Brain microvascular endothelial cell (primary cell): ENCODE measurements at regions not wholly inside any gene's neighbourhood (a gene's known extent, or its start where the extent isn't known, plus 50 kb on each side); places are given as distances from the start of the nearest gene placed in this dataset.
A peak's percentile ranks its signal among the peaks of the same experiment; 100 is the strongest.

Experiments used
- DNase-seq: peaks from one replicate; pipeline ENCODE4 v3.0.0-alpha.2; 2020
- H3K27ac ChIP-seq: fragments of 250-450 bp; sonication (Bioruptor Pico); 2 replicates; pipeline ENCODE4 v1.5.1; 2020; ENCODE audit warnings: mild to moderate bottlenecking, moderate library complexity
- H3K27me3 ChIP-seq: fragments of 250-450 bp; sonication (Bioruptor Pico); replicated peaks from 2 replicates; pipeline ENCODE4 v1.5.1; 2020; ENCODE audit warnings: mild to moderate bottlenecking
- H3K36me3 ChIP-seq: fragments of 250-450 bp; sonication (Bioruptor Pico); replicated peaks from 2 replicates; pipeline ENCODE4 v1.5.1; 2020; ENCODE audit warnings: mild to moderate bottlenecking
- H3K4me3 ChIP-seq: 2 replicates; pipeline ENCODE4 v1.5.1; 2011; ENCODE audit warnings: low read depth, mild to moderate bottlenecking, control low read depth, low read length, moderate library complexity
- CTCF ChIP-seq: IDR thresholded peaks from 2 replicates; pipeline ENCODE4 v1.5.1; 2011; ENCODE audit warnings: low read depth, mild to moderate bottlenecking, moderate library complexity, low read length, control low read depth, inconsistent platforms; ENCODE audit errors: missing control alignments
- in situ Hi-C: cut with HindIII; loops from 2 replicates; pipeline ENCODE4 v1.10.0; 2017; ENCODE audit warnings: low sequenced_read_pairs, low pct_ligation_motif_present

GRCh38 chr12:76270657-76271358 lies 77.4 kb downstream of the BBS10 start:
- Histone ChIP-seq H3K27ac (peak overlapping the region; percentile 42), H3K4me3 (no peak overlapping the region), H3K36me3 (no peaks in the 10 kb centered on the region), H3K27me3 (no peaks in the 10 kb centered on the region)
- in situ Hi-C loops = no loop called here
- no peak for TF ChIP-seq CTCF
- peak; percentile 68 for DNase-seq

GRCh38 chr12:76268267-76268666 lies 79.9 kb downstream of the BBS10 start:
- in situ Hi-C loops = no loop called here
- no peak overlapping the region for H3K4me3 ChIP-seq

GRCh38 chr12:76266797-76267196 lies 81.4 kb downstream of the BBS10 start:
- no peaks in the 10 kb centered on the region for H3K36me3 ChIP-seq
- peak overlapping the region; percentile 58 for H3K27ac ChIP-seq
- H3K27me3 ChIP-seq = no peaks in the 10 kb centered on the region
- TF ChIP-seq CTCF = no peak
- in situ Hi-C loops = no loop called here
- DNase-seq = peak; percentile 90
- no peak overlapping the region for H3K4me3 ChIP-seq

More at GRCh38 chr12:76268267-76268666, 79.9 kb downstream of the BBS10 start:
- TF ChIP-seq CTCF = no peak
- Histone ChIP-seq H3K27me3 (no peaks in the 10 kb centered on the region), H3K27ac (peak overlapping the region; percentile 58), H3K36me3 (no peaks in the 10 kb centered on the region)
- peak; percentile 64 for DNase-seq

GRCh38 chr12:76265424-76266180 lies 82.6 kb downstream of the BBS10 start:
- peak overlapping the region; percentile 58 for H3K27ac ChIP-seq
- DNase-seq = no peak
- TF ChIP-seq CTCF = no peak

GRCh38 chr12:76264611-76265012 lies 83.6 kb downstream of the BBS10 start:
- no peak for DNase-seq
- Histone ChIP-seq H3K27me3 (no peaks in the 10 kb centered on the region), H3K4me3 (no peak overlapping the region), H3K36me3 (no peaks in the 10 kb centered on the region), H3K27ac (no peak overlapping the region)
- in situ Hi-C loops = no loop called here
- no peak for TF ChIP-seq CTCF

More at GRCh38 chr12:76265424-76266180, 82.6 kb downstream of the BBS10 start:
- in situ Hi-C loops = no loop called here
- Histone ChIP-seq H3K27me3 (no peaks in the 10 kb centered on the region), H3K4me3 (no peak overlapping the region), H3K36me3 (no peaks in the 10 kb centered on the region)
